Rectal smooth muscle tissue (tissue), 1 donor: ENCODE measurements at regions not wholly inside any gene's neighbourhood (a gene's known extent, or its start where the extent isn't known, plus 50 kb on each side); places are given as distances from the start of the nearest gene placed in this dataset.

Experiments used
- H3K27ac ChIP-seq: one replicate; pipeline ENCODE4 v1.7.0; 2013; ENCODE audit warnings: low read depth, low read length, inconsistent platforms
- H3K27me3 ChIP-seq: one replicate; pipeline ENCODE4 v1.7.0; 2013; ENCODE audit warnings: low read length; ENCODE audit not compliant: control insufficient read depth, insufficient read depth
- H3K36me3 ChIP-seq: one replicate; pipeline ENCODE4 v1.7.0; 2013; ENCODE audit warnings: low read length; ENCODE audit not compliant: control insufficient read depth, insufficient read depth
- H3K4me1 ChIP-seq: one replicate; pipeline ENCODE4 v1.7.0; 2013; ENCODE audit warnings: low read length; ENCODE audit not compliant: control insufficient read depth, insufficient read depth
- H3K4me3 ChIP-seq: one replicate; pipeline ENCODE4 v1.7.0; 2013; ENCODE audit warnings: low read length
- H3K9ac ChIP-seq: one replicate; pipeline ENCODE4 v1.7.0; 2013; ENCODE audit warnings: low read length

- no peak overlapping the region for H3K9ac ChIP-seq
- H3K27me3 ChIP-seq: no peaks in the 10 kb centered on the region
- H3K4me1 ChIP-seq: no peaks in the 10 kb centered on the region
- H3K36me3 ChIP-seq: no peaks in the 10 kb centered on the region
- no peak overlapping the region for H3K4me3 ChIP-seq
- no peak overlapping the region for H3K27ac ChIP-seq
Measured at GRCh38 chr2:129646107-129646506, 333.4 kb upstream of the RAB6C start.

- no peak overlapping the region for H3K9ac ChIP-seq
- no peaks in the 10 kb centered on the region for H3K4me1 ChIP-seq
- H3K4me3 ChIP-seq: no peak overlapping the region
- H3K36me3 ChIP-seq: no peaks in the 10 kb centered on the region
- no peaks in the 10 kb centered on the region for H3K27me3 ChIP-seq
- no peak overlapping the region for H3K27ac ChIP-seq
Measured at GRCh38 chr2:129653246-129653645, 326.2 kb upstream of the RAB6C start.

DNA sequence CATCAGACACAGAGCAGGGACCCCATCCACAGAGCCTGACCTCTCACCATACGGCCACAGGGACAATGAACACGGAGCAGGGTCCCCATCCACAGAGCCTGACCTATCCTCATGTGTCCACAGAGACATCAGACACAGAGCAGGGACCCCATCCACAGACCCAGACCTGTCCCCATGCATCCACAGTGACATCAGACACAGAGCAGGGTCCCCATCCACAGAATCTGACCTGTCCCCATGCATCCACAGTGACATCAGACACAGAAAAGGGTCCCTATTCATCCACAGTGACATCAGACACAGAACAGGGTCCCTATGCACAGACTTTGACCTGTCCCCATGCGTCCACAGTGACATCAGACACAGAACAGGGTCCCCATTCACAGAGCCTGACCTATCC lies 325.1 kb upstream of the RAB6C start:
- no peak overlapping the region for H3K9ac ChIP-seq
- no peaks in the 10 kb centered on the region for H3K4me1 ChIP-seq

DNA sequence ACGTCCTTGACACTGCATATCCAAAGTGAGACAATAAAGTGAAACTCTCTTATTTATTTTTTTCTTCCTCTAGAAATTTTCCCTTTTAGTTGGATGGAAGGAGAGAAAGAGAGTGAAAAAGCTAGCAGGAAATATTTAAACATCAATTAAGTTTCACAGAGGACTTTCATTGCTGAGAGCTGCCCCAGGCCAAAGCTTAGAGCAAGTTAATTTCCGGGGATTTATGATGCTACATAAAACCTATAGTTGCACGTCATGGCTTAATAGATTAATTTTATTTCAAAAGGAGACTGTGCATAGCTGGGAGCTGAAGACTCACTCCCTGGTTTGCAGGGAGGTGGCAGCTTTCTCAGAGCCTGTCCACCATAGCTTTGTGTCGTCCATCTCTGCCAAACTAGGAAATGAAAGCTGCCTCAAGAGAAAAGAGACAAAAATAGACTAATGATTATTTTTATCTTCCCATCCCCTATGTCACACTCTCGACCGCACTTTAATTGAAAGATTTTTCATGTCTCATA lies 323.3 kb upstream of the RAB6C start:
- H3K9ac ChIP-seq: no peak overlapping the region
- H3K36me3 ChIP-seq: no peaks in the 10 kb centered on the region
- H3K27ac ChIP-seq: no peak overlapping the region
- no peaks in the 10 kb centered on the region for H3K27me3 ChIP-seq
- H3K4me3 ChIP-seq: no peak overlapping the region
- H3K4me1 ChIP-seq: no peaks in the 10 kb centered on the region

More for the DNA sequence above, 325.1 kb upstream of the RAB6C start:
- Histone ChIP-seq H3K27me3 (no peaks in the 10 kb centered on the region), H3K27ac (no peak overlapping the region), H3K36me3 (no peaks in the 10 kb centered on the region), H3K4me3 (no peak overlapping the region)

GRCh38 chr2:129658430-129658829 lies 321.0 kb upstream of the RAB6C start:
- no peak overlapping the region for H3K9ac ChIP-seq
- H3K4me1 ChIP-seq: no peaks in the 10 kb centered on the region
- H3K4me3 ChIP-seq: no peak overlapping the region
- H3K27ac ChIP-seq: no peak overlapping the region
- H3K27me3 ChIP-seq: no peaks in the 10 kb centered on the region
- no peaks in the 10 kb centered on the region for H3K36me3 ChIP-seq

- Histone ChIP-seq H3K27ac (no peak overlapping the region), H3K4me3 (no peak overlapping the region), H3K36me3 (no peaks in the 10 kb centered on the region), H3K4me1 (no peaks in the 10 kb centered on the region), H3K9ac (no peak overlapping the region), H3K27me3 (no peaks in the 10 kb centered on the region)
Measured at GRCh38 chr2:129661935-129662334, 317.5 kb upstream of the RAB6C start.

DNA sequence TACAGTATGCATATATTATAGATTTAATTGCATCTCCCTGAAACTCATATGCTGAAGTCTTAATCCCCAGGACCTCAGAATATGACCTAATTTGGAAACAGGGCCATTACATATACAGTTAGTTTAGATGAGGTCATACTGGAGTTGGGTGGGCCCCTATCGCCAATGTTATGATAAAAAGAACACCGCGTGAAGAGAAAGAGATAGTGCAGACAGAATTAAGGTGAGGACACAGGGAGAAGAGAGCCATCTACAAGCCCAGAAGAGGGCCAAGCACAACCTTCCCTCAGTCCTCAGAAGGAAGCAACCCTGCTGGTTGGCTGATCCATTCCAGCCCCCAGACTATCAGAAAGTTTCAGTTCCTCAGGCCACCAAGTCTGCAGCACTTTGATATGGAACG lies 311.9 kb upstream of the RAB6C start:
- H3K27me3 ChIP-seq: no peaks in the 10 kb centered on the region
- no peak overlapping the region for H3K4me3 ChIP-seq

DNA sequence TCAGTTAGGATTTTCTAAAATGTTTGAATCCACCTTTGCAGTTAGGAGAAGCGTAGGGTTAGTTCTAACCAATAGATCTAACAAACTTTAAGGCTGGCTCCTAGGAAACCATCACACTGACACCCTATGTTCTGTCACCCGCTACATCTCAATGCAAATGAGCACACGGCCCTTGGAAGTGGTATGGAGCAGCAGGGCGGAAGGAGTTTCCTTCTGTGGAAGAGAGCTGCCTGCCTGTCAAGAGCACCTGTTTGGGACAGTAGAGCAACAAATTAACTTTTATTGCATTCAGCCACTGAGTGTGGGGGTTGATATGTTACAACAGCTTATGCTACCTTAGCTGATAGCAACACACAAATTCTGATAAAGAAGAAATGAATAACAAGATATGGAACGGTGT lies 306.9 kb upstream of the RAB6C start:
- Histone ChIP-seq H3K27me3 (no peaks in the 10 kb centered on the region), H3K9ac (no peak overlapping the region)

More for the DNA sequence above, 311.9 kb upstream of the RAB6C start:
- Histone ChIP-seq H3K9ac (no peak overlapping the region), H3K27ac (no peak overlapping the region), H3K4me1 (no peaks in the 10 kb centered on the region), H3K36me3 (no peaks in the 10 kb centered on the region)

DNA sequence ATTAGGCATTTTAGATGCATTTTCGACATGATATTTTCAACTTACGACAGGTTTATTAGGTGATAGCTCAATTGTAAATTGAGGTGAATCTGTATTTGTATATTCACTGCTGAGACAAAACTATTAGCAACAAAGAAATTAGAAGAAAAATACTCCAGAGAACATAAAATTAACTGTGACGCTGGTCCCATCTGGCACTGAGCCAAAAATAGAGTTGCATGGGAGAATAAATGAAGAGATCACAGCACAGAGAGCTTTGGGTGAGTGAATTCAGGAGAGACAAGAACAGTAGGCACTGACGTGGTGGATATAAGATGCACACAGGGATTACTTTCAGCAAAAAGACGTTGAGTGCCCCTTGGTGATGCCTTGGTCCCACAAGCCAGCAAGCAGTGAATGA lies 306.2 kb upstream of the RAB6C start:
- no peaks in the 10 kb centered on the region for H3K27me3 ChIP-seq
- H3K36me3 ChIP-seq: no peaks in the 10 kb centered on the region
- no peak overlapping the region for H3K27ac ChIP-seq
- no peaks in the 10 kb centered on the region for H3K4me1 ChIP-seq
- no peak overlapping the region for H3K4me3 ChIP-seq
- no peak overlapping the region for H3K9ac ChIP-seq

More for the DNA sequence above, 306.9 kb upstream of the RAB6C start:
- H3K4me1 ChIP-seq: no peaks in the 10 kb centered on the region
- no peak overlapping the region for H3K4me3 ChIP-seq
- H3K27ac ChIP-seq: no peak overlapping the region
- no peaks in the 10 kb centered on the region for H3K36me3 ChIP-seq

GRCh38 chr2:129673847-129674711 lies 305.4 kb upstream of the RAB6C start:
- Histone ChIP-seq H3K27ac (no peak overlapping the region), H3K36me3 (no peaks in the 10 kb centered on the region), H3K9ac (no peak overlapping the region), H3K27me3 (no peaks in the 10 kb centered on the region), H3K4me1 (no peaks in the 10 kb centered on the region), H3K4me3 (no peak overlapping the region)

DNA sequence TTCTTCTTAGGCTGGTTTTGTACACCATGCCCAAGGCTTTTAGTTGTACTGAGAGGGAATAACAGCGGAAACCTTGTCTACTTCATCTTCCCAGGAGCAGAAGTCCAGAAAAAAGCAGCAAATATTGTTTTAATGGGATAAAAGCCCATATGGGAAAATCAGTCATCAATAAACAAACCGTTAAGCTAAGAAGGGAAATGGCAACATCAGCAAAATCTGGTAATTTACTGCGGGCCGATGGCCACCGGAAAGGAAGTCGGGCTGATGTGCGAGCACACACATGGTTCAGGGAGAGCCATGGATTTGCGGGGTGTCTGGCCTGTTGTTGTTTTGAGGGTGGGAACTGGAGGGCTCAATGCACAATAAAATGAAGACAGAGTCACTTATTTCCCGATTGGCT lies 300.7 kb upstream of the RAB6C start:
- Histone ChIP-seq H3K27me3 (no peaks in the 10 kb centered on the region), H3K36me3 (no peaks in the 10 kb centered on the region), H3K27ac (no peak overlapping the region), H3K4me1 (no peaks in the 10 kb centered on the region), H3K4me3 (no peak overlapping the region), H3K9ac (no peak overlapping the region)

- H3K9ac ChIP-seq: no peak overlapping the region
- no peaks in the 10 kb centered on the region for H3K36me3 ChIP-seq
- H3K27me3 ChIP-seq: no peaks in the 10 kb centered on the region
- H3K4me3 ChIP-seq: no peak overlapping the region
- no peak overlapping the region for H3K27ac ChIP-seq
- H3K4me1 ChIP-seq: no peaks in the 10 kb centered on the region
Measured at GRCh38 chr2:129681788-129682187, 297.7 kb upstream of the RAB6C start.
